ENCODE measurements at regions not wholly inside any gene's neighbourhood (a gene's known extent, or its start where the extent isn't known, plus 50 kb on each side); places are given as distances from the start of the nearest gene placed in this dataset.

DNA sequence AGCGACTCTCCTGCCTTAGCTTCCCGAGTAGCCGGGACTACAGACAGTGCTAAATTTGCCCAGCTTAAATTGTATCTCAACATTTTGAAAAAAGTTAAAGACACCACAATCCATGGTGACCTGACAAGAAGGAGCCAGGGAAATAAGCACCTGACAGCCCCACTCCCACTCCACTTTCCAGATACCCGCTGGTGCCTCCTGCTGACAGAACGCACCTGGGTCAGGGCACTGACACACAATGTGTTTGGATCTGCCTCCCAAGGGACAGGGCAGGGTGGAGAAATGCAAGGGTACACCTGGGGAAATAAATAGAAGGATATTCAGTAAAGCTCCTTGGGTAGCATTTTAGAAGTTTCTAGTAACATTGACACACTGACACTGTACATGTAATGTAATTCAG is 58.9 kb upstream of the OPN4 start:
- intact Hi-C loops (cut with DNase I), result no loop called here
- 87% methylated on average over 5 of the region's 5 CpGs for WGBS
- no peaks in the 10 kb centered on the region for H3K9me3 ChIP-seq
- TF ChIP-seq POLR2AphosphoS5 (IDR thresholded peaks at IDR 0.05), result no peak
- TF ChIP-seq POLR2A (IDR thresholded peaks at IDR 0.05), result no peak
- TF ChIP-seq, protein P1, sequence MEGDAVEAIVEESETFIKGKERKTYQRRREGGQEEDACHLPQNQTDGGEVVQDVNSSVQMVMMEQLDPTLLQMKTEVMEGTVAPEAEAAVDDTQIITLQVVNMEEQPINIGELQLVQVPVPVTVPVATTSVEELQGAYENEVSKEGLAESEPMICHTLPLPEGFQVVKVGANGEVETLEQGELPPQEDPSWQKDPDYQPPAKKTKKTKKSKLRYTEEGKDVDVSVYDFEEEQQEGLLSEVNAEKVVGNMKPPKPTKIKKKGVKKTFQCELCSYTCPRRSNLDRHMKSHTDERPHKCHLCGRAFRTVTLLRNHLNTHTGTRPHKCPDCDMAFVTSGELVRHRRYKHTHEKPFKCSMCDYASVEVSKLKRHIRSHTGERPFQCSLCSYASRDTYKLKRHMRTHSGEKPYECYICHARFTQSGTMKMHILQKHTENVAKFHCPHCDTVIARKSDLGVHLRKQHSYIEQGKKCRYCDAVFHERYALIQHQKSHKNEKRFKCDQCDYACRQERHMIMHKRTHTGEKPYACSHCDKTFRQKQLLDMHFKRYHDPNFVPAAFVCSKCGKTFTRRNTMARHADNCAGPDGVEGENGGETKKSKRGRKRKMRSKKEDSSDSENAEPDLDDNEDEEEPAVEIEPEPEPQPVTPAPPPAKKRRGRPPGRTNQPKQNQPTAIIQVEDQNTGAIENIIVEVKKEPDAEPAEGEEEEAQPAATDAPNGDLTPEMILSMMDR (IDR thresholded peaks at IDR 0.05), result no peak
- no peaks in the 10 kb centered on the region for H3K4me1 ChIP-seq (replicated peaks)
- no peaks in the 10 kb centered on the region for H3K27me3 ChIP-seq (replicated peaks; ENCODE audit: insufficient read depth)
- H3K4me3 ChIP-seq, result no peak overlapping the region
- H3K36me3 ChIP-seq, result no peaks in the 10 kb centered on the region
- no peak for DNase-seq (ENCODE audit: low spot score)
- H3K27ac ChIP-seq, result no peak overlapping the region

DNA sequence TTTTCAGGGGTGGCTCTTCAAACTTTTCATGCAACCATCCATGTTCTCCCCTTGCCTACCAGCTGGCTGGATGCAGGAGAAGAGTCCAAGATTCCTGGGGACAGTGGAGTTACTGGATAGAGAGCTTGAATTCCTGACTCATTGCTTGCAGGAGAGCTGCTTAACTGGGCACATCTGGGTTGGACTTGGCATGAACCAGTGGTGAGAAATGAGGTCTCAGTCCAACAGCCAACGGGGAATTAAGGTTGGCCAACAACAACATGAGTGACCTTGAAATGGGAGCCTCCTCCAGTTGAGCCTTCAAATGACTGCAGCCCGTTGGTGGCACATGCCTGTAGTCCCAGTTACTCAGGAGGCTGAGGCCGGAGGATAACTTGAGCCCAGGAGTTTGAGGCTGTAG is 58.1 kb upstream of the OPN4 start:
- no peaks in the 10 kb centered on the region for H3K9me3 ChIP-seq
- intact Hi-C loops (cut with DNase I), result no loop called here
- H3K4me3 ChIP-seq, result no peak overlapping the region
- TF ChIP-seq POLR2A (IDR thresholded peaks at IDR 0.05) (no peak), POLR2AphosphoS5 (IDR thresholded peaks at IDR 0.05) (no peak)
- TF ChIP-seq, protein P1 (IDR thresholded peaks at IDR 0.05), result no peak
- no peaks in the 10 kb centered on the region for H3K27me3 ChIP-seq (replicated peaks; ENCODE audit: insufficient read depth)
- H3K4me1 ChIP-seq (replicated peaks), result no peaks in the 10 kb centered on the region
- H3K36me3 ChIP-seq, result no peaks in the 10 kb centered on the region
- WGBS, result 82% methylated on average over 3 of the region's 3 CpGs
- no peak for DNase-seq (ENCODE audit: low spot score)
- no peak overlapping the region for H3K27ac ChIP-seq

DNA sequence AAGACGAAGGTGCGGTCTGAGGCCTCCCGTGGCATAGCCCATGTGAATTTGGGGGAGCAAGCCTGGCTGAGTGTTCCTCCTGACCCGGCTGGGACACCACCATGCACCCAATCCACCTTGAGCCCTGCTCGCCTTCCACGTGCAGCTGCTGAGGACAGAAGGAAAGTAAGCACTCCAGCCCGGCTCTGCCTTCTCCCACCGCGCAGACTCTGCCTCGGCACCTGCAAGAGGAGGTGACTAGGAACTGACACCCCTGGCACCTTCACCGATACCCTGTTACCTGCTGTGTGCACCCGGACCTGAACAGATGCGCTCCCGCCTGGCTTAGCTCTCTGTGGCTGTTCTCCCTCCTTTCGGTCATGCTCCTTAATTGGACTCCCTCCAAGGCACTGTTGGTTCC is 57.0 kb upstream of the OPN4 start:
- Histone ChIP-seq H3K4me3 (no peak overlapping the region), H3K9me3 (no peaks in the 10 kb centered on the region), H3K27me3 (replicated peaks; ENCODE audit: insufficient read depth) (no peaks in the 10 kb centered on the region), H3K27ac (no peak overlapping the region), H3K36me3 (no peaks in the 10 kb centered on the region), H3K4me1 (replicated peaks) (no peaks in the 10 kb centered on the region)
- intact Hi-C loops (cut with DNase I), result no loop called here
- TF ChIP-seq POLR2AphosphoS5 (IDR thresholded peaks at IDR 0.05) (no peak), POLR2A (IDR thresholded peaks at IDR 0.05) (no peak)
- TF ChIP-seq, protein P1 (IDR thresholded peaks at IDR 0.05), result no peak
- WGBS, result 90% methylated on average over 15 of the region's 15 CpGs
- DNase-seq (ENCODE audit: low spot score), result no peak

DNA sequence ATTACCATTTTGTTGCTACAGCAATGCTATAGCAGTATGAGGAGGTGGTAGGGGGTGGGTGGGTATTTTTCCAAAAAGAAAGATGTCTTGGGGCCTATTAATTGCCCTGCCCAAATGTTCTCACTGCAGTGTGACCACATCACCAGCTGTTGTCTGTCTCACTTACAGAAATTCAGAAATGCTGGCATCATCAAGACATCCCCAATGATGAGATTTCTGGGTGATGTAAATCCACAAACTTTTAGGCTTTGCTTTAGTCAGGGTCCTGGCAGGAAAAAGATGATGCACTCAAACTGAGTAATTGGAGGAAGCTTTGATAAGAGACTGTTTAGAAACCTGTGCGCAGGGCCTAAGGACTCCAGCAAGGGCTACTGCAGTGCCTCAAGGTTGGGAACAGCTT is 56.2 kb upstream of the OPN4 start:
- no peaks in the 10 kb centered on the region for H3K9me3 ChIP-seq
- intact Hi-C loops (cut with DNase I), result no loop called here
- H3K27me3 ChIP-seq (replicated peaks; ENCODE audit: insufficient read depth), result no peaks in the 10 kb centered on the region
- no peak overlapping the region for H3K27ac ChIP-seq
- H3K36me3 ChIP-seq, result no peaks in the 10 kb centered on the region
- no peak for DNase-seq (ENCODE audit: low spot score)
- H3K4me3 ChIP-seq, result no peak overlapping the region
- 94% methylated on average over 1 of the region's 1 CpG for WGBS
- TF ChIP-seq, protein P1 (IDR thresholded peaks at IDR 0.05), result no peak
- TF ChIP-seq POLR2A (IDR thresholded peaks at IDR 0.05) (no peak), POLR2AphosphoS5 (IDR thresholded peaks at IDR 0.05) (no peak)
- no peaks in the 10 kb centered on the region for H3K4me1 ChIP-seq (replicated peaks)

DNA sequence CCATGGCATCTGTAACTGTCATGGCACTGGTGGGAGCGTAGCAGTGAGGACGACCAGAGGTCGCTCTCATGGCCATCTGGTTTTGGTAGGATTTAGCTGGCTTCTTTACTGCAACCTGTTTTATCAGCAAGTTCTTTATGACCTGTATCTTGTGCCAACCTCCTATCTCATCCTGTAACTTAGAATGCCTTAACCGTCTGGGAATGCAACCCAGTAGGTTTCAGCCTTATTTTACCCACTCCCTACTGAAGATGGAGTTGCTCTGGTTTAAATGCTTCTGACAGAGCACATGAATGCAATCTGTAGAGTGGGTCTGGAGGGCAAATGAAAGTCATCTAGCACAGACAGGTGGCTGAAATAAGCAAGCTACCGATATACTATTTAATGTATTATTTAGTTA is 55.3 kb upstream of the OPN4 start:
- TF ChIP-seq POLR2A (IDR thresholded peaks at IDR 0.05) (no peak), POLR2AphosphoS5 (IDR thresholded peaks at IDR 0.05) (no peak)
- TF ChIP-seq, protein P1 (IDR thresholded peaks at IDR 0.05), result no peak

More for the DNA sequence above, 55.3 kb upstream of the OPN4 start:
- Histone ChIP-seq H3K9me3 (no peaks in the 10 kb centered on the region), H3K36me3 (no peaks in the 10 kb centered on the region), H3K27me3 (replicated peaks; ENCODE audit: insufficient read depth) (no peaks in the 10 kb centered on the region), H3K4me3 (no peak overlapping the region), H3K4me1 (replicated peaks) (no peaks in the 10 kb centered on the region), H3K27ac (no peak overlapping the region)
- no peak for DNase-seq (ENCODE audit: low spot score)
- intact Hi-C loops (cut with DNase I), result no loop called here
- 77% methylated on average over 5 of the region's 5 CpGs for WGBS
